Heart left ventricle (tissue), 16 donors: ENCODE measurements at regions not wholly inside any gene's neighbourhood (a gene's known extent, or its start where the extent isn't known, plus 50 kb on each side); places are given as distances from the start of the nearest gene placed in this dataset.
A peak's percentile ranks its signal among the peaks of the same experiment; 100 is the strongest.

Experiments
- ATAC-seq, 4 donors: fragments of 200-7000 bp; cut with Tn5 transposase; one replicate each; pipeline ENCODE4 v1.9.1; 2020 to 2022; ENCODE audit warnings: moderate library complexity in 4 of 4, mild to moderate bottlenecking in 3 of 4, moderate number of reproducible peaks in 1 of 4
- DNase-seq, 5 donors: peaks; one replicate each; pipeline ENCODE4 v3.0.0-alpha.2; 2020
- H3K27ac ChIP-seq, 12 donors: fragments of 200-600 bp; sonication (generic) in 4 of 12; one replicate each; pipeline versions ENCODE4 v1.5.0 to v1.8.0; 2016 to 2022; ENCODE audit warnings: mild to moderate bottlenecking in 2 of 12
- H3K27me3 ChIP-seq, 9 donors: fragments of 200-600 bp; sonication (generic) in 2 of 9; one replicate each; pipeline versions ENCODE4 v1.5.1 to v1.8.0; 2016 to 2022; ENCODE audit warnings: mild to moderate bottlenecking in 3 of 9
- H3K36me3 ChIP-seq, 9 donors: fragments of 200-600 bp; sonication (generic) in 2 of 9; one replicate each; pipeline versions ENCODE4 v1.5.0 to v1.8.0; 2018 to 2022; ENCODE audit warnings: mild to moderate bottlenecking in 2 of 9
- H3K4me1 ChIP-seq, 12 donors: fragments of 200-600 bp; sonication (generic) in 4 of 12; one replicate each; pipeline versions ENCODE4 v1.5.0 to v1.8.0; 2016 to 2022; ENCODE audit warnings: mild to moderate bottlenecking in 3 of 12
- H3K4me3 ChIP-seq, 12 donors: fragments of 200-600 bp; sonication (generic) in 4 of 12; one replicate each; pipeline versions ENCODE4 v1.5.0 to v1.8.0; 2017 to 2022; ENCODE audit warnings: mild to moderate bottlenecking in 9 of 12, moderate library complexity in 4 of 12
- H3K9me3 ChIP-seq, 12 donors: fragments of 200-600 bp; sonication (generic) in 4 of 12; one replicate each; pipeline versions ENCODE4 v1.5.0 to v1.8.0; 2016 to 2022; ENCODE audit warnings: mild to moderate bottlenecking in 1 of 12
- CTCF ChIP-seq, 12 donors: fragments of 200-600 bp; sonication (generic) in 4 of 12; IDR thresholded peaks; one replicate each; pipeline versions ENCODE4 v1.5.0 to v1.8.0; 2018 to 2022; ENCODE audit warnings: antibody characterized with exemption in 12 of 12, mild to moderate bottlenecking in 5 of 12
- POLR2A ChIP-seq, 2 donors: fragments of 450-650 bp; IDR thresholded peaks; one replicate each; pipeline ENCODE4 v1.6.1; 2017; ENCODE audit warnings: antibody characterized with exemption in 2 of 2, mild to moderate bottlenecking in 2 of 2, moderate library complexity in 2 of 2
- WGBS, 4 donors: extraction: QIAGEN DNeasy Blood & Tissue Kit in 2 of 4; methylation state at CpG; one replicate each; pipeline versions ENCODE4 v1.1.5 to v1.1.7; 2013 to 2018; 5-methylcytosine and 5-hydroxymethylcytosine counted together
- intact Hi-C, 10 donors: fragments of 100-400 bp; cut with DNase I; formaldehyde crosslinking; loops; one replicate each; pipeline versions ENCODE4 v1.11.1 to v1.14.2; 2022
- donor health status: ischemic (EF 13 %, LVEDD 7.1; RV severe dilation, severe dysfunction).
- donor health status: healthy with polysubstance abuse.
- donor health status: DM: no; HTN: yes; CAD: no.
- donor health status: DM: no; HTN: no; CAD: no.
- donor health status: ischemic (EF 25% LVEDD 6.9; RV normal size, moderate dysfunction).
- donor health status: ischemic (EF 25% LVEDD 5.7; RV mildly dilated, moderate dysfunction).
- donor health status: healthy.
- donor health status: DM: yes; HTN: yes; CAD: no.
- donor health status: ischemic (EF 35%, LVEDD 5.7; RV mildly dilated, moderate dysfunction).
- donor health status: nonischemic (EF 11% LVEDD 7.7; RV severe dilation, severe dysfunction).
- donor health status: DM: yes; HTN: yes; CAD: no.
- donor health status: PGD.
- donor health status: ischemic (EF 29% LVEDD 5.4; RV normal size, mild dysfunction).
- donor health status: nonischemic (EF 23%, LVEDD 6.1; RV moderate dilation, normal function).

DNA sequence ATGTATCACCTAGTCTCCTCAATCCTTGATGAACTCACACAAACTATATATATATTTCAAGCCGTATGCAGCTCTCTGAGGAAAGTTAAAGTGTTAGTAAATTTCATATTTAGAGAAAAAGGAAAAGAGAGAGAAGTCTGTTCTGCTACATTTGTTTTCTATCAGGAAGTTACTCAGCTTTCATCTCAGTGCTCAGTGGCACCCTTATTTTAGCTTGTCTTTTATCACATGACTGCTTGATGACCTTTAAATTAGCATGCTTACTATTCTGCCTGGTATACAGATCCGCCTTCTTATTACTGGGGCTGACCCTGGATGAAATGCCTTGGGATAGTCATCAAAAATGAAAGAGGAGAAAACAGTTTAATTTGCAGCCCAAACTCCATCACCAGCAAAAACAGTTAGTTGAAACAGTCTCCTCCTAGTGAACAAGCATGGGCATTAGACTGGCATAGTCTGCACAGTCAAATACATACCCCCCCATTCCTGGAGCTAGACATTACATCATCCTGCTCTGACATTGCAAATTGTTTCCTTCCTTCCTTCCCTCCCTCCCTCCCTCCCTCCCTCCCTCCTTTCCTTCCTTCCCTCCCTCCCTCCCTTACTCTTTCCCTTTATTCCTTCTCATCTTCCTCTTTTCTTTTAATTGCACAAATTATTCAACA is 215.7 kb downstream of the TMEM182 start:
- WGBS, 4 donors: 40 to 54% (median 47%) methylated on average over 2 of the region's 2 CpGs
- intact Hi-C loops: no loop called here
- no peak for TF ChIP-seq CTCF (IDR thresholded peaks at IDR 0.05)
- no peak for TF ChIP-seq POLR2A (IDR thresholded peaks at IDR 0.05)
- Histone ChIP-seq H3K9me3 (no peaks in the 10 kb centered on the region), H3K27me3 (no peaks in the 10 kb centered on the region), H3K4me3 (no peak overlapping the region), H3K27ac (no peak overlapping the region), H3K36me3 (no peaks in the 10 kb centered on the region), H3K4me1 (peaks cover 0 to 2% (median 0%) of the 10 kb centered on the region in 12 donors)
- DNase-seq (no peak), ATAC-seq (peak in 2 of 4 donors; percentile 45 to 60)

- H3K4me3 ChIP-seq: no peak overlapping the region
- 78 to 83% (median 82%) methylated on average over 3 of the region's 3 CpGs for WGBS, 4 donors
- TF ChIP-seq POLR2A (IDR thresholded peaks at IDR 0.05): no peak
- TF ChIP-seq CTCF (IDR thresholded peaks at IDR 0.05): no peak
- ATAC-seq (no peak), DNase-seq (no peak)
- no peak overlapping the region for H3K27ac ChIP-seq
- H3K4me1 ChIP-seq: peaks cover 0 to 2% (median 0%) of the 10 kb centered on the region in 12 donors
- no peaks in the 10 kb centered on the region for H3K9me3 ChIP-seq
- no peaks in the 10 kb centered on the region for H3K27me3 ChIP-seq
- H3K36me3 ChIP-seq: no peaks in the 10 kb centered on the region
- intact Hi-C loops: no loop called here
Observed at GRCh38 chr2:102978091-102978490, 216.3 kb downstream of the TMEM182 start.

GRCh38 chr2:102979429-102979828 is 217.6 kb downstream of the TMEM182 start:
- WGBS, 4 donors: 79 to 87% (median 85%) methylated on average over 4 of the region's 4 CpGs
- Histone ChIP-seq H3K27me3 (no peaks in the 10 kb centered on the region), H3K4me1 (peaks cover 0 to 2% (median 0%) of the 10 kb centered on the region in 12 donors), H3K9me3 (no peaks in the 10 kb centered on the region), H3K36me3 (no peaks in the 10 kb centered on the region), H3K4me3 (no peak overlapping the region), H3K27ac (no peak overlapping the region)
- intact Hi-C loops: no loop called here
- DNase-seq (no peak), ATAC-seq (no peak)
- TF ChIP-seq CTCF (IDR thresholded peaks at IDR 0.05): no peak
- TF ChIP-seq POLR2A (IDR thresholded peaks at IDR 0.05): no peak

GRCh38 chr2:102983786-102984185 is 222.0 kb downstream of the TMEM182 start:
- no peak for DNase-seq

More at GRCh38 chr2:102983786-102984185, 222.0 kb downstream of the TMEM182 start:
- ATAC-seq: no peak
- TF ChIP-seq CTCF (IDR thresholded peaks at IDR 0.05) (no peak), POLR2A (IDR thresholded peaks at IDR 0.05) (no peak)
- no peak overlapping the region for H3K27ac ChIP-seq
- H3K4me1 ChIP-seq: no peaks in the 10 kb centered on the region
- H3K27me3 ChIP-seq: no peaks in the 10 kb centered on the region
- 85 to 92% (median 88%) methylated on average over 3 of the region's 3 CpGs for WGBS, 4 donors
- intact Hi-C loops: no loop called here
- H3K9me3 ChIP-seq: no peaks in the 10 kb centered on the region
- no peaks in the 10 kb centered on the region for H3K36me3 ChIP-seq
- H3K4me3 ChIP-seq: no peak overlapping the region
